CD4-positive, alpha-beta T cell (primary cell): ENCODE measurements at regions not wholly inside any gene's neighbourhood (a gene's known extent, or its start where the extent isn't known, plus 50 kb on each side); places are given as distances from the start of the nearest gene placed in this dataset.

Experiments used
- ATAC-seq: fragments of 200-7000 bp; cut with Tn5 transposase; one replicate; pipeline ENCODE4 v1.10.0; 2022; ENCODE audit warnings: mild to moderate bottlenecking; ENCODE audit not compliant: poor library complexity
- CTCF ChIA-PET: fragments of 350-600 bp; sonication (Branson Sonifier 250); formaldehyde crosslinking; loops from one replicate; lab custom pipeline; 2021; ENCODE audit warnings: antibody characterized with exemption, inconsistent platforms; lab: Charles Lee
- POLR2A ChIA-PET: fragments of 350-600 bp; sonication (Branson Sonifier 250); formaldehyde crosslinking; loops from one replicate; lab custom pipeline; 2021; ENCODE audit warnings: antibody characterized with exemption, inconsistent platforms; lab: Charles Lee
- DNase-seq, 14 experiments: peaks; one replicate each; pipeline ENCODE4 v3.0.0-alpha.2; 2013 to 2020; ENCODE audit warnings: mixed read lengths in 2 of 14
- H3K27ac ChIP-seq, 2 donors: one replicate each; pipeline versions ENCODE4 v1.5.1 to v1.7.0; 2013; ENCODE audit warnings: low read length in 2 of 2, low read depth in 1 of 2, mild to moderate bottlenecking in 1 of 2
- H3K27me3 ChIP-seq, 2 experiments: 1 replicate in 1 of 2; 2 replicates in 1 of 2; pipeline versions ENCODE4 v1.6.1 to v1.7.0; 2013; ENCODE audit warnings: low read length in 2 of 2, control low read depth in 1 of 2, mild to moderate bottlenecking in 1 of 2, moderate library complexity in 1 of 2; ENCODE audit not compliant: insufficient read depth in 2 of 2, control insufficient read depth in 1 of 2
- H3K36me3 ChIP-seq: one replicate; pipeline ENCODE4 v1.6.1; 2013; ENCODE audit warnings: low read length, control low read depth; ENCODE audit not compliant: insufficient read depth
- H3K4me1 ChIP-seq: one replicate; pipeline ENCODE4 v1.6.1; 2013; ENCODE audit warnings: low read length, control low read depth; ENCODE audit not compliant: insufficient read depth
- H3K4me3 ChIP-seq: one replicate; pipeline ENCODE4 v1.5.1; 2013; ENCODE audit warnings: mild to moderate bottlenecking, low read length, moderate library complexity
- H3K9me3 ChIP-seq, 2 experiments: 1 replicate in 1 of 2; 2 replicates in 1 of 2; pipeline versions ENCODE4 v1.6.1 to v1.7.0; 2013; ENCODE audit warnings: low read length in 2 of 2, mild to moderate bottlenecking in 2 of 2, control low read depth in 1 of 2, moderate library complexity in 1 of 2; ENCODE audit not compliant: control insufficient read depth in 1 of 2, insufficient read depth in 1 of 2
- H3K27ac Mint-ChIP-seq: one replicate; pipeline ENCODE4 v1.8.0; 2020; ENCODE audit warnings: mixed read lengths
- H3K27me3 Mint-ChIP-seq: one replicate; pipeline ENCODE4 v1.8.0; 2021; ENCODE audit warnings: mixed read lengths
- H3K36me3 Mint-ChIP-seq: one replicate; pipeline ENCODE4 v1.8.0; 2021; ENCODE audit warnings: low read depth, mixed read lengths
- H3K4me1 Mint-ChIP-seq: one replicate; pipeline ENCODE4 v1.8.0; 2021; ENCODE audit warnings: low read depth, mixed read lengths
- H3K4me3 Mint-ChIP-seq: one replicate; pipeline ENCODE4 v1.8.0; 2020; ENCODE audit warnings: mild to moderate bottlenecking, mixed read lengths
- H3K9me3 Mint-ChIP-seq: one replicate; pipeline ENCODE4 v1.8.0; 2020; ENCODE audit warnings: mixed read lengths
- intact Hi-C, 2 experiments: fragments of 100-400 bp; cut with DNase I in 1 of 2; cut with micrococcal nuclease in 1 of 2; formaldehyde crosslinking; loops; one replicate each; pipeline versions ENCODE4 v1.15.1 to v1.9.0; 2023 to 2025; cut with DNase I, micrococcal nuclease
- TF ChIP-seq, protein P1 (sequence below): fragments of 200-600 bp; IDR thresholded peaks from one replicate; pipeline ENCODE4 v1.8.0; 2022; ENCODE audit warnings: antibody characterized with exemption, mild to moderate bottlenecking

DNA sequence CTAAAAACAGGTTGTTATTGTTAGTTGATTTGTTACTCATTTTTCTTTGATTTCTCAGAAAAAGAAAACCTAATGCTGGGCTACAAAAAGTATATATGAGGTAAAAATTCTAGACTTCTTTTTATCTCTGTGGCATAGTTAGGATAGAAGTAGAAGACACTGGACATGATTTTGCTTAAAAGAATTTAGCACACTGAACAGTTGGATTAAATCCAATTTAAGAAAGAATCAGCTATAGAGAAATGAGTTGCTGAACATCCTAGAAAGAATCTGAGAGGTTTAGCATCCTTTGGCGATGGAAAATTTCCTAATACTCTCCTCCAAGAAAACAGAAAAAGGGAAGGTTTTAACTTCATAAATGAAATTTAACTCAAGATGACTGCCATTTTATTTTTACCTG is 259.7 kb downstream of the TBL1XR1 start:
- H3K9me3 Mint-ChIP-seq: no peaks in the 10 kb centered on the region
- Histone ChIP-seq H3K4me3 (no peak overlapping the region), H3K4me1 (no peaks in the 10 kb centered on the region), H3K36me3 (no peaks in the 10 kb centered on the region), H3K9me3 (no peaks in the 10 kb centered on the region), H3K27ac (no peak overlapping the region), H3K27me3 (no peaks in the 10 kb centered on the region)
- no peaks in the 10 kb centered on the region for H3K4me1 Mint-ChIP-seq
- H3K4me3 Mint-ChIP-seq: no peak overlapping the region
- no peak for ATAC-seq
- no peaks in the 10 kb centered on the region for H3K27me3 Mint-ChIP-seq
- TF ChIP-seq, protein P1, sequence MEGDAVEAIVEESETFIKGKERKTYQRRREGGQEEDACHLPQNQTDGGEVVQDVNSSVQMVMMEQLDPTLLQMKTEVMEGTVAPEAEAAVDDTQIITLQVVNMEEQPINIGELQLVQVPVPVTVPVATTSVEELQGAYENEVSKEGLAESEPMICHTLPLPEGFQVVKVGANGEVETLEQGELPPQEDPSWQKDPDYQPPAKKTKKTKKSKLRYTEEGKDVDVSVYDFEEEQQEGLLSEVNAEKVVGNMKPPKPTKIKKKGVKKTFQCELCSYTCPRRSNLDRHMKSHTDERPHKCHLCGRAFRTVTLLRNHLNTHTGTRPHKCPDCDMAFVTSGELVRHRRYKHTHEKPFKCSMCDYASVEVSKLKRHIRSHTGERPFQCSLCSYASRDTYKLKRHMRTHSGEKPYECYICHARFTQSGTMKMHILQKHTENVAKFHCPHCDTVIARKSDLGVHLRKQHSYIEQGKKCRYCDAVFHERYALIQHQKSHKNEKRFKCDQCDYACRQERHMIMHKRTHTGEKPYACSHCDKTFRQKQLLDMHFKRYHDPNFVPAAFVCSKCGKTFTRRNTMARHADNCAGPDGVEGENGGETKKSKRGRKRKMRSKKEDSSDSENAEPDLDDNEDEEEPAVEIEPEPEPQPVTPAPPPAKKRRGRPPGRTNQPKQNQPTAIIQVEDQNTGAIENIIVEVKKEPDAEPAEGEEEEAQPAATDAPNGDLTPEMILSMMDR: no peak
- no peaks in the 10 kb centered on the region for H3K36me3 Mint-ChIP-seq
- intact Hi-C loops: no loop called here
- ChIA-PET POLR2A (no interaction called here), CTCF (no interaction called here)
- DNase-seq: no peak
- no peak overlapping the region for H3K27ac Mint-ChIP-seq

DNA sequence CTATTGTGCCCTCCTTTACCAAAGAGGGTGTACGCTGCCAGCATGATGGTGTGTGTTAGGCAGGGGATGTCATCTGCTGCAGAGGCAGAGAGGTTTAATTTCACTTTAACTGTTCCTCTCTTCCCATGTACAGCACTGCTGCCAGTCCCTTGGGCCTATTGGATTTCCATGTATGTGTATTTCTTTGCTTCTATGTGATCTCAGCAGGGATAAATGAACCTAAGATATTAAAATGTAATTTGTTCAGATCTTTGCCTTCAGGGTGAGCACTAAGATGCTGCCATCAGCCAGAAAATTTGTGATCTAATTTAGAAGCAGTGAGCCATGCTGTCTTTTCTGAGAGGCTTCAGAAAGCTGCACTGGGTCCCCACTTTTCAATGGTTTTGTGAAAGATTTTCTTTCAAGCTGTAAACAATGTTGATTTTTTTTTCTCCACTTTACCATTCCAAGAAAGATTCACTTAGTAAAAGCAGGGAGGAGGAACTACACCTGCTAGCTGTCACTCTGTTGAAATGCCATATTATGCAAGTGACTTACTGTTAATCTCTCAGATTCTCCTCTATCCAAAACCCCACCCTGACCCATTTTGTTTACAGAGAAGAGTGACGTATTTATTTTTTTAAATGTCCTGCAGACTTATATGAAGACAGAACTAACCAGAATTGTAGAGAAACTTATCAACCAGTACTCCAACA is 261.9 kb downstream of the TBL1XR1 start:
- intact Hi-C loops: no loop called here
- H3K27me3 Mint-ChIP-seq: no peaks in the 10 kb centered on the region
- CTCF ChIA-PET: no interaction called here

DNA sequence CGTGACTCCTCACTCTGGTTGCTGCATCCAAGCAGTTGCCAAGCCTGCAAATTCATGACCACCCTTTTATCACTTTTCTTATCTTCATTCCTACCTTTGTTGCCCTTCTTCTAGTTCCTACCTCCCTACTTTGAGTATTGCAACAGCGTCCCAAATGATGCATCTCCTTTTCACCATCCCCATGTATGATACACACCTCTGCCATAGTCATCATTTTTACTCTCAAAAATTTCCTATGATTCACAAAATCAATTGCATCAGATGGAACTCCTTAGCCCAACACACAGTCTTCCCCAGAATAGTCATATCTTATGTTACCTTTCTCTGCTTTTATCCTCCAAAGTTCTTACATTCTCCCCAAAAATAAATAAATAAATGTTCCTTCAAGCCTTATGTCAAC is 262.6 kb downstream of the TBL1XR1 start:
- Histone ChIP-seq H3K27ac (no peak overlapping the region), H3K27me3 (peaks cover 0 to under 1% of the 10 kb centered on the region in 2 experiments), H3K4me1 (no peaks in the 10 kb centered on the region), H3K4me3 (no peak overlapping the region), H3K9me3 (no peaks in the 10 kb centered on the region), H3K36me3 (no peaks in the 10 kb centered on the region)
- Mint-ChIP-seq H3K27ac (no peak overlapping the region), H3K27me3 (no peaks in the 10 kb centered on the region), H3K4me1 (no peaks in the 10 kb centered on the region), H3K9me3 (no peaks in the 10 kb centered on the region), H3K36me3 (no peaks in the 10 kb centered on the region), H3K4me3 (no peak overlapping the region)
- no peak for DNase-seq
- TF ChIP-seq, protein P1: no peak
- POLR2A ChIA-PET: no interaction called here
- intact Hi-C loops: no loop called here
- no peak for ATAC-seq
- CTCF ChIA-PET: no interaction called here

More for the DNA sequence above, 261.9 kb downstream of the TBL1XR1 start:
- TF ChIP-seq, protein P1: no peak
- H3K36me3 Mint-ChIP-seq: no peaks in the 10 kb centered on the region
- POLR2A ChIA-PET: no interaction called here
- H3K4me3 Mint-ChIP-seq: no peak overlapping the region
- Histone ChIP-seq H3K36me3 (no peaks in the 10 kb centered on the region), H3K9me3 (no peaks in the 10 kb centered on the region), H3K4me1 (no peaks in the 10 kb centered on the region), H3K27me3 (no peaks in the 10 kb centered on the region), H3K27ac (no peak overlapping the region), H3K4me3 (no peak overlapping the region)
- ATAC-seq: no peak
- no peak for DNase-seq
- no peaks in the 10 kb centered on the region for H3K4me1 Mint-ChIP-seq
- no peak overlapping the region for H3K27ac Mint-ChIP-seq
- H3K9me3 Mint-ChIP-seq: no peaks in the 10 kb centered on the region
